GM21619 (cell line): ENCODE measurements at regions not wholly inside any gene's neighbourhood (a gene's known extent, or its start where the extent isn't known, plus 50 kb on each side); places are given as distances from the start of the nearest gene placed in this dataset.
"Not testable (repeated sequence)": the region's sequence is repeated elsewhere in the genome, so short reads cannot be mapped to it uniquely, and the experiment has no call there.

Experiments used
- ATAC-seq: cut with Tn5 transposase; IDR thresholded peaks from one replicate; pipeline ENCODE4 v1.9.1; 2021; ENCODE audit not compliant: unreplicated experiment

GRCh38 chr5:130845049-130845765, 319.8 kb downstream of the HINT1 start:
- no peak for ATAC-seq

- ATAC-seq: peak; percentile 80
Measured at GRCh38 chr5:130836729-130837649, 328.1 kb downstream of the HINT1 start.

GRCh38 chr5:130817598-130818384, 347.3 kb downstream of the HINT1 start:
- not testable (repeated sequence) for ATAC-seq

DNA sequence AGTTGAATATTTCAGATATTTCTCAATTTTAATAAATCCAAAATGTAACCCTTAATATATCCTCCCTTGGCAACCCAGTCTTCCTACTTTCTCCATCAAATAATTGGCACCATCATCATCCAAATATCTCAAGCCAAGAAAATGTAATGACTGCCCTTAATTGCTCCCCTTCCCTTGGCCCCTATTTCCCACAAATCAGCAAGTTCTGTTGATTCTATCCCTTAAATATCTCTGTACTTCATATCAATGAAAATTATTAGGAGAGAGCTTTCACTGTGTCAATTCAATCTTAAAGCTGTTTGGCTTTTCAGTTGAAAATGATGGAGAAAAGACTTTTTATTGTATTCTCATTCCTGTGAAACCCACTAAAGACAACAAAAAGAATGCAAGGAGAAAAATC, 349.8 kb downstream of the HINT1 start:
- no peak for ATAC-seq

DNA sequence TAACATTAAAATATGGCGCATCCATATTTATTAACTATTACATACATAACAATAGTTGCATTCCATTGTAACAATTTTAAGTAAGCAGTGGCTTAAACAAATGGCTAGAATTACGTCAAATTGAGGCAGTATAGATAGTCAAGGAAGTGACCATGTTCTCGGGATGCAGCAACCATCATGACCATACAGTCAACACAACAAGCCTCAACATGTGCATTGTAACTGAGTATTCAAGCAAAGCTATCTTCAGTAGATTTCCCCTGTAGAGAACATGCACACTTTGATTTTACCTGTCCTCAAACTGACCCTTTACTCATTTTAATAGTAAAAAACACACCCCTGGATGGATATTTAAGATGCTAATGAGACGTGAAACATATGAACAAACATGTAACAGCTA, 356.4 kb downstream of the HINT1 start:
- ATAC-seq: no peak

- no peak for ATAC-seq
Measured at GRCh38 chr5:130805648-130806047, 359.4 kb downstream of the HINT1 start.

- ATAC-seq: no peak
Measured at GRCh38 chr5:130805036-130805435, 360.0 kb downstream of the HINT1 start.

DNA sequence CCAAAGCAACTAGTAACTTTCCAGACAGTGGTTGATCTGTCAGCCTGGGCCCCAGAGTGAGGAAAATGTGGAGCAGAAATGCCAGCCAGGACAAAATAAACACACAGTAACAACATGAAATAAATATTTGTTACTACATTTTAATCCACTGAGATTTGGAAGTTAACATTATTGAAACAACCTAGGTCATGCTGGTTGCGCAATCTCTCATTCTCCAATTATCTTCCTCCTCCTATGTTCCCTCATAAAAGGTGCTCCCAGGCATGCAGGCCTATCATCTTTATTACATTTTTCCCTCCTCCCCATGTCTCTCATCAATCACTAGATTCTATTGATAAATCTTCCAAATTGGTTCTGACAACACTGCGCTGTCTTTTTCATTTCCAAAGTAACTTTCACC, 363.1 kb downstream of the HINT1 start:
- no peak for ATAC-seq

DNA sequence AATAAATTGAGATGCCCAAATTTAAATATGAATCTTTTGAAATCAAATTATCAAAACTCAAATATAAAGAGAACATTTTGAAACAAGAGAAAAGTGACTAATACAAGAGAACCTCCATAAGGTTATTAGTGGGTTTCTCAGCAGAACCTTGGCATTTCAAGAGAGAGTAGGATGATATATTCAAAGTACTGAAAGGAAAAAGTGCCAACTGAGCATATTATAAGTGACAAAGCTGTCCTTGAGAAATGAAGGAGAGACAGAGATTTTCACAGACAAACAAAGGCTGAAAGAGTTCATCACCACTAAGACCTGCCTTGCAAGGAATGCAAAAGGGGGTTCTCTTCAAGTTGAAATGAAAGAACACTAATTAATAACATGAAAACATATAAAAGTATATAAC, 366.0 kb downstream of the HINT1 start:
- ATAC-seq: no peak

- ATAC-seq: no peak
Measured at GRCh38 chr5:130797303-130797702, 367.8 kb downstream of the HINT1 start.

- ATAC-seq: no peak
Measured at GRCh38 chr5:130796902-130797301, 368.2 kb downstream of the HINT1 start.

DNA sequence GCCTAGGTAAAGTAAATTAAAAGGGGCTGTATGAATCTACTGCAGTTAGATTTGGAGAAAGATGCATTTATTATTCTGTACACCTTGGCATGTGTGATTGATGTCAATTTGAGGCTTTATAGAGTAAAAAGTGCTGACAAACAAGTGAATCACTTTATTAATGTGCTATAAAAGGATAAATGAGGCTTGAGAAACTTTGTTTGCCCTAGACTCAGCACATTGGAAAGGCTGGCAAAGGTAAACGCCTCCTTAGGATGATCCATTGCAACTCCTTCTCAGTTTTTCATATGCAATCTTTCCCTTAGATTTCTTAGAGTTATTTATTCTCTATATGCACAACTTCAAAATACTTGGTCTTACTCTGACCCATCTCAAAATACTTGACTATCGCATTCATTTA, 369.0 kb downstream of the HINT1 start:
- ATAC-seq: no peak

- ATAC-seq: no peak
Measured at GRCh38 chr5:130795037-130795436, 370.0 kb downstream of the HINT1 start.

DNA sequence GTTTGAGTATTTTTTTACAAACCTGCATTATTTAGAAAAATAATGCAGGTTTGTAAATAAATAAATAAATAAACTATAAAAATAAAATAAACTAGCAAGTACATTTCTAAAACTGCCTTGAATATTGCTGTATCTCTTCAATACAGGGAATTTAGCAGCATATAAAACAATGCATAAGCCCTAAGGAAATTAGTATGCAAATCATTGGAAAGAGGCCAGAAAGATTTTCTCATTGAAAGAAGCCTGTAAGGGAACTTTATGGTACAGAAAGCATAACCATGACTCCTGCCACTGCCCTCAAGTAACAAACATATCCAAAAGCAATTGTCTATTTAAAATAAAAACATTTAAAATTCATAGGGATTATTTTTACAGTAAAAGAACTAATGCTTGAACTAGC, 387.3 kb downstream of the HINT1 start:
- no peak for ATAC-seq

DNA sequence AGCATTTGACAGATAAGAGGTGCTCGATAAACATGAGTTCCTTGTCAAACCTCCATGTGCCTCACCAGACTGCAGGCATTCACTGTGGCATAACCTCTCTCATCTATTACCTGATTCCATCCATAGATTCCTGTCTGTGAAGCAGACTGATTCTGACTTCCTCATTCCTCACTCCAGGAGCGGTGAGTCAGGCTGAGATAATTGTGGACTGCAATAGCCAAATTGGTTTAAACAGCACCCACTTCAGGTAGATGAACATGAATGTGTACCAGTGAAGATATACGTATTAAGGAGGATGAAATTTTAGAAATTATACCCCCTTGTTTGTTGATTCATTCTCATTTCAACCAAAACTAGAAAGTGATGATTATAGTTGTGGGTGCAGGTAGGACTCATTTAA, 391.2 kb downstream of the HINT1 start:
- no peak for ATAC-seq

- ATAC-seq: no peak
Measured at GRCh38 chr5:130762031-130762430, 403.0 kb downstream of the HINT1 start.

GRCh38 chr5:130759061-130759460, 406.0 kb downstream of the HINT1 start:
- ATAC-seq: no peak

DNA sequence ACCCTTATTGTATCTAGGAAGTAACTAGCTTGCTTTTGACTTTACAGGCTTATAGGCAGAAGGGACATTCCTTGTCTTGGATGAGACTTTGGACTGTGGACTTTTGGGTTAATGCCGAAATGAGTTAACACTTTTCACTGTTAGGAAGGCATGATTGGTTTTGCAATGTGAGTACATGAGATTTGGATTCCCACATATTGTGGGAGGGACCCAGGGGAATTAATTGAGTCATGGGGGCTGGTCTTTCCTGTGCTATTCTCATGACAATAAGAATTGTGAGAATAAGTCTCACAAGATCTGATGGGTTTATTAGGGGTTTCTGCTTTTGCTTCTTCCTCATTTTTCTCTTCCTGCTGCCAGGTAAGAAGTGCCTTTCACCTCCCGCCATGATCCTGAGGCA, 417.5 kb downstream of the HINT1 start:
- no peak for ATAC-seq

DNA sequence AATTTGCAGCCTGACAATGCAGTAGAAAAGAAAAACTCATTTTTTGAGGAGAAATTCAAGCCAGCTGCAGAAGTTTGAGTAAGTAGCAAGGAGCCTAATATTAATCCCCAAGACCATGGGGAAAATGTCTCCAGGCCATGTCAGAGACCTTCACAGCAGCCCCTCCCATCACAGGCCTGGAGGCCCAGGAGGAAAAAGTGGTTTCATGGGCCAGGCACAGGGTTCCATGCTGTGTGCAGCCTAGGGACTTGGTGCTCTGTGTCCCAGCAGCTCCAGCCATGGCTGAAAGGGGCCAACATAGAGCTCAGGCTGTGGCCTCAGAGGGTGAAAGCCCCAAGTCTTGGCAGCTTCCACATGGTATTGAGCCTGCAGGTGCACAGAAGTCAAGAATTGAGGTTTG, 418.4 kb downstream of the HINT1 start:
- ATAC-seq: not testable (repeated sequence)

DNA sequence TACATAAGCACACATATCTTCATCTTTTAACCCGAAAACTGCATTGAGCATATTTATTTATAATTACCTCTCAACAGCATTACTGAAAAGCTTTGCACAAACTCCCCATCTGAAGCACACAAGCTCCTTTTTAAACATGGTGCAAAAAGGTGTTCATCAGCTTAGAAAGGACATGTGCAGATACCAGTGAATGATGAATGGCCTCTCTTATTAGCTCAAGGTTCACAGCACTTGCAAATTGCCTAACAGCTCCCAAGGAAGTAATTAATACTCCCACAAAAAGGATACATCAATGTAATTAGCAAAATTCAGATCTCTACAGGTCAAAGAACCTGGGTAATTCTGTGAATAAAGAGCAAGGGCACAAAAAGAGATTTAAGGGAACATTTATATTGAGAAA, 422.0 kb downstream of the HINT1 start:
- no peak for ATAC-seq

GRCh38 chr5:130740047-130740569, 424.9 kb downstream of the HINT1 start:
- ATAC-seq: no peak
